ENCODE measurements at regions not wholly inside any gene's neighbourhood (a gene's known extent, or its start where the extent isn't known, plus 50 kb on each side); places are given as distances from the start of the nearest gene placed in this dataset.

GRCh38 chr18:24917767-24918166 is 434.2 kb downstream of the ZNF521 start:
- DNase-seq, result no peak

- DNase-seq, result no peak
Observed at GRCh38 chr18:24918257-24918656, 433.7 kb downstream of the ZNF521 start.

GRCh38 chr18:24919181-24919797 is 432.7 kb downstream of the ZNF521 start:
- no peak for DNase-seq

GRCh38 chr18:24922491-24922890 is 429.5 kb downstream of the ZNF521 start:
- no peak for DNase-seq

- no peak for DNase-seq
Observed at GRCh38 chr18:24923138-24923537, 428.8 kb downstream of the ZNF521 start.

GRCh38 chr18:24924066-24924716 is 427.8 kb downstream of the ZNF521 start:
- no peak for DNase-seq

- DNase-seq, result no peak
Observed at GRCh38 chr18:24926649-24927048, 425.3 kb downstream of the ZNF521 start.

GRCh38 chr18:24928301-24928878 is 423.6 kb downstream of the ZNF521 start:
- DNase-seq, result no peak

- DNase-seq, result no peak
Observed at GRCh38 chr18:24930478-24930877, 421.5 kb downstream of the ZNF521 start.

GRCh38 chr18:24930971-24931370 is 421.0 kb downstream of the ZNF521 start:
- no peak for DNase-seq

- no peak for DNase-seq
Observed at GRCh38 chr18:24933345-24933744, 418.6 kb downstream of the ZNF521 start.

- no peak for DNase-seq
Observed at GRCh38 chr18:24934258-24934932, 417.6 kb downstream of the ZNF521 start.

GRCh38 chr18:24935008-24935407 is 417.0 kb downstream of the ZNF521 start:
- no peak for DNase-seq

GRCh38 chr18:24935896-24936295 is 416.1 kb downstream of the ZNF521 start:
- DNase-seq, result no peak

GRCh38 chr18:24936691-24937090 is 415.3 kb downstream of the ZNF521 start:
- no peak for DNase-seq

- DNase-seq, result no peak
Observed at GRCh38 chr18:24937639-24938275, 414.2 kb downstream of the ZNF521 start.

- no peak for DNase-seq
Observed at GRCh38 chr18:24940416-24940815, 411.6 kb downstream of the ZNF521 start.

- no peak for DNase-seq
Observed at GRCh38 chr18:24941174-24941951, 410.6 kb downstream of the ZNF521 start.

GRCh38 chr18:24942144-24942543 is 409.8 kb downstream of the ZNF521 start:
- DNase-seq, result no peak

GRCh38 chr18:24947521-24948305 is 404.3 kb downstream of the ZNF521 start:
- DNase-seq, result no peak

- DNase-seq, result no peak
Observed at GRCh38 chr18:24949908-24950307, 402.1 kb downstream of the ZNF521 start.

- DNase-seq, result no peak
Observed at GRCh38 chr18:24954341-24954740, 397.6 kb downstream of the ZNF521 start.

All from activated CD4-positive, alpha-beta T cell treated with anti-CD3 and anti-CD28 coated beads, Interleukin-10, Interleukin-2, amounts not matched to agents 100 ng/mL and 50 ng/mL, durations not matched to agents 16 hours and 8 hours (primary cell).